EH (cell line): ENCODE measurements at regions not wholly inside any gene's neighbourhood (a gene's known extent, or its start where the extent isn't known, plus 50 kb on each side); places are given as distances from the start of the nearest gene placed in this dataset.

Source experiments
- DNase-seq: peaks from one replicate; pipeline ENCODE4 v3.0.0-alpha.2; 2015; ENCODE audit warnings: low read depth

GRCh38 chr2:120991441-120991840 is 255.8 kb downstream of the GLI2 start:
- no peak for DNase-seq

GRCh38 chr2:120992791-120993555 is 257.3 kb downstream of the GLI2 start:
- no peak for DNase-seq

- no peak for DNase-seq
Observed at GRCh38 chr2:120993661-120994060, 258.0 kb downstream of the GLI2 start.

DNA sequence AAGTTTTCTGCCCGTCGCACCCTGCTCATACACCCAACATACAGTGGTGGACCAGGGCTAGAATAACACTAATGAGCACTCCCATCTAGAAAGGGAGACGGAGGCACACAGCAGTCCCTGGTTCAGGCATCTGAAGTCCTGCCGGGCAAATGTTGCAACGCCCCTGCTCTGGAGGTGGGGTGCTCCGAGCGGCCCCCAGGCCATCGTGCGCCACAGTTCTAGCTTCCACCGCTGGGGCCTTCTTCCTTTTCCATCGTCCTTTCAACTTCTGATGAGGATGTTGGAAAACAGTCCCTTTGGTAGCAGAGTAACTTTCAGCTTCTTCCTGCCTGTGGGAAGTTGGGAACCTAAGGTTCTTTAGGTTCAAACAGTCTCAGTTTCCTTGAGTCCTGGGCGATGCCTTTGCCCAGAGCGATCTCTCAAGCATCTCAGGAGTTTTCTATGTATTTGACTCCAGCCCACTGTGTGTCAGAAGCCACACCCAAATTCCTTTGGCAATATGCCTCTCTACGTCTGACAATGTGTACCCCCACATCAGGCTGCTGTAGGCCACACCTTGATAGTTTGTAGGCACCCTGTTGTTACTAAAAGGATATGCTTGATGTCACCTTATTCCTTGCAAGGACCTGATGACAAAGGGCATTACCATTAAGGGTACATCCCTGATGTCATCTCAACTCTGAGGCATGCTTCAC is 258.8 kb downstream of the GLI2 start:
- no peak for DNase-seq

GRCh38 chr2:120995152-120995551 is 259.5 kb downstream of the GLI2 start:
- DNase-seq, result no peak

DNA sequence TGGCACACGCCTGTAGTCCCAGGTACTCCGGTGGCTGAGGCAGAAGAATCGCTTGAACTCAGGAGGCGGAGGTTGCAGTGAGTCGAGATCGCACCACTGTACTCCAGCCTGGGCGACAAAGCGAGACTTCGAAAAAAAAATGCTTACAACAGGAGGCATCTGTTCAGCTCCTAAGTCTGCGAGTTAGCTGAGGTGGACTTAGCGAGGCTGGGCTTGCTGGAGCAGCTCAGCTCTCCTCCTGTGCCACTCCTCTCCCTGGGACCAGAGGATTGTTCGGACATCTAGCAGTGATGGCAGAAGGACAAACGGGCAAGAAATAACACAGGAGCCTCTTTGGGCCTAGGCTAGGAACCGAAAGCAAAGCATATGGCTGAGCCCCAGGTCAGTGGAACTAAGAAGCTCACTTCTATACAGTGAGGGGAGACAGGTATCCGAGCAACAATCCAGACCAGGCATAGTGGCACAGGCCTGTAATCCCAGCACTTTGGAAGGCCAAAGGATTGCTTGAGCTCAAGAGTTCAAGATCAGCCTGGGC is 260.1 kb downstream of the GLI2 start:
- no peak for DNase-seq

- DNase-seq, result no peak
Observed at GRCh38 chr2:120999377-121000097, 263.9 kb downstream of the GLI2 start.

DNA sequence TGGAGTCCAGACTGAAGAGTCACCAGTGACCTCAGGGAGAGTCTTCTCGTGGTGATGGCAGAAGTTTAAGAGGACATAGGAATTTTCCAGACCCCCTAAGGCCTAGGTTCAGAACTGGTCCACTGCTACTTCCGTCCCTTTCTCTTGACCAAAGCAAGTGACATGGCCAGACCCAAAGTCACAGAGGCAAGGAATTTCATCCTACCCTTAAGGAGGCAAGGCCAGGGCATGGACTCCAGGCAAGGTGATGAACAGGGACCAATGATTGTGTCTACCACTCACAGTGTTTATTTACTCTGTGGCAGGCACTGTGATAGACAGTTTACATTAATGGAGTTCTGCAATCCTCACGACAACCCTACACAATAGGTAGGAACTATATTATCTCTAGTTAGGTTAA is 265.1 kb downstream of the GLI2 start:
- DNase-seq, result no peak

DNA sequence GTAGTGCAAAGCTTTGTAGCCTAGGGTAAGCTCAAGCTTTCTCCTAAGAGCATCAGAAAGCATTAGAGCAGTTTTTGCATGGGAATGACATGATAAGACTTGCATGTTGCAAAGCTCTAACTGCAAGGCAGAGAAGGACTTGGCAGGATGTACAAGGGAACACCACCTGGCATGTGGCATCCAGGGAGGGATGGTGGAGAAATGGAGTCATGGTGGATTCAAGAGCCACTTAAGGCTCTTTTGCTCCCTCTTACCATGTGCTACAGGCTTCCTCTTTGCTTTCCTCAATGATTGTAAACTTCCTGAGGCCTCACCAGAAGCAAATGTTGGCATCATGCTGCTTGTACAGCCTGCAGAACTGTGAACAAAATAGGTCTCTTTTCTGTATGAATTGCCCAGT is 266.0 kb downstream of the GLI2 start:
- DNase-seq, result no peak

GRCh38 chr2:121002597-121002996 is 266.9 kb downstream of the GLI2 start:
- no peak for DNase-seq

DNA sequence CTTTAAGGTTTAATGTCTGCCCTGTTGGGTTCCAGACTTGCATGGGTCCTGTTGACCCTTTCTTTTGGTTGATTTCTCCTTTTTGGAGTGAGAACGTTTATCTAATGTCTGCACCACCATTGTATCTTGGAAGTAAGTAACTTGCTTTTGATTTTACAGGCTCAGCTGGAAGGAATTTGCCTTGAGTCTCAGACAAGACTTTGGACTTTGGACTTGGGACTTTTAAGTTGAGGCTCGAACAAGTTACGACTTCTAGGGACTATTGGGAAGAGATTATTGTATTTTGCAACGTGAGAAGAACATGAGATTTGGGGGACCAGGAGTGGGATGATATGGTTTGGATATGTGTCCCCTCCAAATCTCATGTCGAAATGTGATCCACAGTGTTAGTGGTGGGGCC is 267.7 kb downstream of the GLI2 start:
- DNase-seq, result no peak

- DNase-seq, result no peak
Observed at GRCh38 chr2:121004359-121004758, 268.7 kb downstream of the GLI2 start.

- DNase-seq, result no peak
Observed at GRCh38 chr2:121004950-121005349, 269.3 kb downstream of the GLI2 start.

DNA sequence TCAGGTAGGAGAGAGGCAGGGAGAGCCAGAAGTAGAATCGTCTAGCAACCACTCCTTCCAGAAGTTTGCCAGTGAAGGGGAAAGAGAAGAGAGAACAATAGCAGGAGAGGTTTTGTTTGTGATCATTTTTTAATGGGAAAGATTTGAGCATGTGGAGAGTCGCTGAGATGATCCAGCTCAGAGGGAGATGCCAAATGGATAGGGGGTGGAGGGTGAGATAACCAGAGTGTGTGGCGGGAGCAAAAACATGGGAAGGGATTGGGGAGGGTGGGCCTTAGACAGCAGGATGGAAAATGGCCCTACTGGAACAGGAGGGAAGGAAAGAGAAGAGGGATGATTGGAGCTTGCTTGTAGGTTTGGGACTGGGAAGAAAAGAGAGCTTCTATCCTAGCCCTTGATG is 269.8 kb downstream of the GLI2 start:
- DNase-seq, result no peak

- no peak for DNase-seq
Observed at GRCh38 chr2:121006743-121007489, 271.2 kb downstream of the GLI2 start.

DNA sequence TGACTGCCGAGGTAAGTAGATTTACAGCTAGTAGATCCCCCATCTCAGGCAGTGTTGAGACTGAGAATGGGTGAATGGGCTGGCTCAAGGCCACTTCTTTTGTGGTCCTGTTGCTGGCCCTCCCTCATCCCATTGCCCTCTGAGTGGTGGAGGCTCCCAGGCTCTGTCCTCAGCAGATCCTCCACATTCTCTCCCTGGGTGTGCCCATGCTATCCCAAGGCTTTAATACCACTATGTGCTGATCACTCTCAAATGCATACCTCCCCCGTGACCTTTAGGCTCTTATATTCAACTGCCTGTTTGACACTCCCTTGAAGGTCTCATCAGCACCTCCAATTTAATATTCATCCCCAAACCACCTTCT is 271.8 kb downstream of the GLI2 start:
- no peak for DNase-seq

GRCh38 chr2:121008975-121009374 is 273.3 kb downstream of the GLI2 start:
- DNase-seq, result no peak

DNA sequence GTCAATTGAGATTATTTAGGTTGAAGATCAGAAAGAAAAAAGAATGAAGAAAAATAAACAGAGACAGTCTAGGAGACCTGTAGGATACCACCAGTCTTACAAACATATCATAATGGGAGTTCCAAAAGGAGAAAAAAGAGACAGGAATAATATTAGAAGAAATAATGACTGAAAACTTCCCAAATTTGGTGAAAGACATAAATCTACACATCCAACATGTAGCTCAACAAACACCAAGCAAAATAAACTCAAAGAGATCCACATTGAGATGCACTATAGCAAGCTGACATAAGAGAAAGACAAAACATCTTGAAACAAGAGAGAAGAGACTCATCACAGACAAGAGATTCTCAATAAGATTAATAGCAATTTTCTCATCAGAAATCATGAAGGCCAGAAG is 274.0 kb downstream of the TFCP2L1 start:
- no peak for DNase-seq

DNA sequence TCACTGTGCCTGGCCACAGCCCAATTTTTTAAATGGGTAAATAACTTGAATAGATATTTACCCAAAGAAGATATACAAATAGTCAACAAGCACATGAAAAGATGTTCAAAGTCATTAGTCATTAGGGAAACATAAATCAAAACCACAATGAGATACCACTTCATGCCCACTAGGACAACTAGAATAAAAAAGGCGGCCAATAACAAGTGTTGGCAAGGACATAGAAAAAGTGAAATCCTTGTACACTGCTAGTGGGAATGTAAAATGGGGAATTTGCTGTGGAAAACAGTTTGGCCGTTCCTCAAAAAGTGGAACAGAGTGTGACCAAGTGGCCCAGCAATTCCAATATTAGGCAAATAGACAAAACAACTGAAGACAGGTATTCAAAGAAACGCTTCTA is 270.1 kb downstream of the TFCP2L1 start:
- DNase-seq, result no peak

GRCh38 chr2:121015971-121016485 is 269.0 kb downstream of the TFCP2L1 start:
- DNase-seq, result no peak

DNA sequence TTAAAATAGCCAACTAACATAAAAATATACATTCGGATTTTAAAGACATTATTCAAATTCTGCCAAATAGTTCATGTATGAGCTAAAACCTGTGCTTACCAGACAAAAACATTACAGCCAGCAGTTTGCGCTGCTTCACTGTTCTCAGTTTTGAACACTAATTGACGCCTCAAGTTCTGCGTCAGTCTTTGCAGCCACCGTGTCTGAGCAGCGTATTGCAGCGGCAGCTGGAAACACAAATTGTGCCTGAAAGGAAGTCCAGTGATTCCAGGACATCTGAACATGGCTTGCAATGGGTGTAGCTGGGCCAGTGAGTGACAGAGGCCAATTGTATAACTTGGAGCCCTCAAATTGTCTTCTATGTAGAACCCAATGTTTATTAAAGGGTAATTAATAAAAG is 267.6 kb downstream of the TFCP2L1 start:
- DNase-seq, result no peak
